ENCODE measurements at regions not wholly inside any gene's neighbourhood (a gene's known extent, or its start where the extent isn't known, plus 50 kb on each side); places are given as distances from the start of the nearest gene placed in this dataset.

GRCh38 chr15:70539409-70539808, 223.9 kb downstream of the UACA start:
- no peak for TF ChIP-seq CTCF (IDR thresholded peaks at IDR 0.05)
- TF ChIP-seq POLR2A (IDR thresholded peaks at IDR 0.05): no peak
